ENCODE measurements at regions not wholly inside any gene's neighbourhood (a gene's known extent, or its start where the extent isn't known, plus 50 kb on each side); places are given as distances from the start of the nearest gene placed in this dataset.

GRCh38 chr20:42020316-42020715 is 402.1 kb upstream of the CHD6 start:
- DNase-seq (ENCODE audit: low read depth in 4 of 4, low spot score in 3 of 4), result no peak

- DNase-seq (ENCODE audit: low read depth in 4 of 4, low spot score in 3 of 4), result no peak
Measured at GRCh38 chr20:42018979-42019378, 400.8 kb upstream of the CHD6 start.

GRCh38 chr20:42010090-42010489 is 391.9 kb upstream of the CHD6 start:
- no peak for DNase-seq (ENCODE audit: low read depth in 4 of 4, low spot score in 3 of 4)

GRCh38 chr20:42007251-42007650 is 389.1 kb upstream of the CHD6 start:
- DNase-seq (ENCODE audit: low read depth in 4 of 4, low spot score in 3 of 4), result no peak

- DNase-seq (ENCODE audit: low read depth in 4 of 4, low spot score in 3 of 4), result no peak
Measured at GRCh38 chr20:42005211-42005610, 387.0 kb upstream of the CHD6 start.

GRCh38 chr20:42003380-42003779 is 385.2 kb upstream of the CHD6 start:
- DNase-seq (ENCODE audit: low read depth in 4 of 4, low spot score in 3 of 4), result no peak

- DNase-seq (ENCODE audit: low read depth in 4 of 4, low spot score in 3 of 4), result no peak
Measured at GRCh38 chr20:41998539-41999341, 380.6 kb upstream of the CHD6 start.

- no peak for DNase-seq (ENCODE audit: low read depth in 4 of 4, low spot score in 3 of 4)
Measured at GRCh38 chr20:41996951-41997350, 378.8 kb upstream of the CHD6 start.

GRCh38 chr20:41992481-41992880 is 374.3 kb upstream of the CHD6 start:
- no peak for DNase-seq (ENCODE audit: low read depth in 4 of 4, low spot score in 3 of 4)

- no peak for DNase-seq (ENCODE audit: low read depth in 4 of 4, low spot score in 3 of 4)
Measured at GRCh38 chr20:41991412-41991811, 373.2 kb upstream of the CHD6 start.

GRCh38 chr20:41989935-41990635 is 371.9 kb upstream of the CHD6 start:
- no peak for DNase-seq (ENCODE audit: low read depth in 4 of 4, low spot score in 3 of 4)

GRCh38 chr20:41989039-41989679 is 371.0 kb upstream of the CHD6 start:
- no peak for DNase-seq (ENCODE audit: low read depth in 4 of 4, low spot score in 3 of 4)

- no peak for DNase-seq (ENCODE audit: low read depth in 4 of 4, low spot score in 3 of 4)
Measured at GRCh38 chr20:41984031-41984430, 365.9 kb upstream of the CHD6 start.

GRCh38 chr20:41983159-41983558 is 365.0 kb upstream of the CHD6 start:
- DNase-seq (ENCODE audit: low read depth in 4 of 4, low spot score in 3 of 4), result no peak

GRCh38 chr20:41981746-41982145 is 363.6 kb upstream of the CHD6 start:
- no peak for DNase-seq (ENCODE audit: low read depth in 4 of 4, low spot score in 3 of 4)

- DNase-seq (ENCODE audit: low read depth in 4 of 4, low spot score in 3 of 4), result no peak
Measured at GRCh38 chr20:41978875-41979274, 360.7 kb upstream of the CHD6 start.

GRCh38 chr20:41978246-41978790 is 360.1 kb upstream of the CHD6 start:
- no peak for DNase-seq (ENCODE audit: low read depth in 4 of 4, low spot score in 3 of 4)

- DNase-seq (ENCODE audit: low read depth in 4 of 4, low spot score in 3 of 4), result no peak
Measured at GRCh38 chr20:41969656-41970055, 351.5 kb upstream of the CHD6 start.

GRCh38 chr20:41960166-41960565 is 342.0 kb upstream of the CHD6 start:
- no peak for DNase-seq (ENCODE audit: low read depth in 4 of 4, low spot score in 3 of 4)

- no peak for DNase-seq (ENCODE audit: low read depth in 4 of 4, low spot score in 3 of 4)
Measured at GRCh38 chr20:41958391-41958790, 340.2 kb upstream of the CHD6 start.

- DNase-seq (ENCODE audit: low read depth in 4 of 4, low spot score in 3 of 4), result no peak
Measured at GRCh38 chr20:41956338-41957074, 338.3 kb upstream of the CHD6 start.
